ENCODE measurements at regions not wholly inside any gene's neighbourhood (a gene's known extent, or its start where the extent isn't known, plus 50 kb on each side); places are given as distances from the start of the nearest gene placed in this dataset.

DNA sequence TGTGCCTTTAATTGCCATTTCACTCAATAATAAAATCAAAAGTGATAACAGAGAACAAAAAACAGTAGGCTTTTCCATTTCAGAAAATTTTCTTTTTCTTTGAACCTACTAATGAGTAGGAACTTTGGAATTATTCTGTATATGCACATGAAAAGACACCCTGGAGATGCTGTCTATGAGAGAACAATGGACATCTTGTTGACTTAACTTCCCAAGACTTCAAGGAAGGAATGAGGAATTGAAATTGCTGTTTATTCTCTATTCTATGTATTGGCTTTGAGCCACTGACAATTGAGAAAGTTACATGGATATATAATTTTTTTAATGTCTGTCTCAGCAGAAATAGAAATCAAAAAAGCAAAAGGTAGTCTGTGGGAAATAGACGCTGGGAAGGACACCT lies 98.6 kb upstream of the PCSK2 start:
- TF ChIP-seq REST (IDR thresholded peaks at IDR 0.05; ENCODE audit: borderline replicate concordance) (no peak), CTCF (IDR thresholded peaks at IDR 0.05; ENCODE audit: poor library complexity, severe bottlenecking) (no peak), EP300 (conservative IDR thresholded peaks at IDR 0.05; ENCODE audit: poor library complexity, severe bottlenecking) (no peak), POLR2AphosphoS5 (IDR thresholded peaks at IDR 0.05) (no peak), TAF1 (IDR thresholded peaks at IDR 0.05; ENCODE audit: low read depth) (no peak), SMC3 (conservative IDR thresholded peaks at IDR 0.05; ENCODE audit: poor library complexity) (no peak), EZH2 (IDR thresholded peaks at IDR 0.05; ENCODE audit: borderline replicate concordance, insufficient read depth, low read length, poor library complexity, severe bottlenecking) (no peak), RAD21 (conservative IDR thresholded peaks at IDR 0.05) (no peak)
